Fibroblast of lung (primary cell): ENCODE measurements at regions not wholly inside any gene's neighbourhood (a gene's known extent, or its start where the extent isn't known, plus 50 kb on each side); places are given as distances from the start of the nearest gene placed in this dataset.
A peak's percentile ranks its signal among the peaks of the same experiment; 100 is the strongest.

Experiments used
- DNase-seq, 2 donors: peaks; one replicate each; pipeline versions ENCODE4 v3.0.0 to v3.0.0-alpha.2; 2010; ENCODE audit warnings: low read depth in 2 of 2
- H2AFZ ChIP-seq: 2 replicates; pipeline ENCODE4 v1.5.1; 2012; ENCODE audit warnings: low read length, control low read depth, inconsistent platforms
- H3K27ac ChIP-seq: 2 replicates; pipeline ENCODE4 v1.5.1; 2011; ENCODE audit warnings: low read length, control low read depth; ENCODE audit not compliant: insufficient read depth
- H3K27me3 ChIP-seq: 2 replicates; pipeline ENCODE4 v1.5.1; 2011; ENCODE audit warnings: mild to moderate bottlenecking, low read length; ENCODE audit not compliant: control insufficient read depth, insufficient read depth
- H3K36me3 ChIP-seq: 2 replicates; pipeline ENCODE4 v1.5.1; 2011; ENCODE audit warnings: low read length; ENCODE audit not compliant: control insufficient read depth, insufficient read depth
- H3K4me1 ChIP-seq: 2 replicates; pipeline ENCODE4 v1.5.1; 2011; ENCODE audit warnings: low read length; ENCODE audit not compliant: control insufficient read depth, insufficient read depth; ENCODE audit errors: extremely low read depth
- H3K4me2 ChIP-seq: 2 replicates; pipeline ENCODE4 v1.5.1; 2011; ENCODE audit warnings: low read length, control low read depth; ENCODE audit not compliant: insufficient read depth; ENCODE audit errors: extremely low read depth
- H3K4me3 ChIP-seq, 4 experiments: fragments of 200-600 bp in 1 of 4; sonication (generic) in 1 of 4; replicated peaks in 1 of 4; 2 replicates each; pipeline ENCODE4 v1.5.1; 2011 to 2016; ENCODE audit warnings: low read length in 4 of 4, low read depth in 3 of 4, mild to moderate bottlenecking in 3 of 4, control low read depth in 2 of 4, inconsistent platforms in 1 of 4, mixed read lengths in 1 of 4; ENCODE audit not compliant: insufficient read depth in 1 of 4; ENCODE audit errors: control extremely low read depth in 1 of 4
- H3K79me2 ChIP-seq: 2 replicates; pipeline ENCODE4 v1.5.1; 2012; ENCODE audit warnings: mild to moderate bottlenecking, low read length, inconsistent platforms; ENCODE audit not compliant: control insufficient read depth, insufficient read depth
- H3K9ac ChIP-seq: 2 replicates; pipeline ENCODE4 v1.5.1; 2011; ENCODE audit warnings: mild to moderate bottlenecking, low read length, control low read depth; ENCODE audit not compliant: insufficient read depth
- H3K9me3 ChIP-seq: 2 replicates; pipeline ENCODE4 v1.5.1; 2012; ENCODE audit warnings: low read depth, low read length; ENCODE audit not compliant: control insufficient read depth, insufficient read depth
- H4K20me1 ChIP-seq: 2 replicates; pipeline ENCODE4 v1.5.1; 2011; ENCODE audit warnings: low read length; ENCODE audit not compliant: control insufficient read depth, insufficient read depth; ENCODE audit errors: extremely low read depth
- CTCF ChIP-seq, 2 donors: IDR thresholded peaks in 1 of 2; conservative IDR thresholded peaks in 1 of 2; 1 replicate in 1 of 2; 2 replicates in 1 of 2; pipeline ENCODE4 v1.5.1; 2011 to 2012; ENCODE audit warnings: low read length in 2 of 2, control low read depth in 1 of 2, inconsistent platforms in 1 of 2, low read depth in 1 of 2, mild to moderate bottlenecking in 1 of 2
- EZH2 ChIP-seq: IDR thresholded peaks from 2 replicates; pipeline ENCODE4 v1.5.1; 2012; ENCODE audit warnings: low read length, control low read depth, mild to moderate bottlenecking; ENCODE audit errors: missing control alignments

- peaks cover 4% of the 10 kb centered on the region for H3K4me1 ChIP-seq
Measured at GRCh38 chr5:118553662-118554061, 434.7 kb downstream of the DTWD2 start.

GRCh38 chr5:118552731-118553360 lies 435.5 kb downstream of the DTWD2 start:
- H3K4me3 ChIP-seq = no peak overlapping the region
- no peaks in the 10 kb centered on the region for H3K36me3 ChIP-seq
- no peak overlapping the region for H3K9ac ChIP-seq
- no peak overlapping the region for H2AFZ ChIP-seq
- H3K27ac ChIP-seq = no peak overlapping the region
- no peaks in the 10 kb centered on the region for H3K9me3 ChIP-seq
- H3K4me1 ChIP-seq = peaks cover 4% of the 10 kb centered on the region
- H3K79me2 ChIP-seq = no peaks in the 10 kb centered on the region
- no peak for DNase-seq
- no peaks in the 10 kb centered on the region for H3K27me3 ChIP-seq
- no peak for TF ChIP-seq EZH2
- TF ChIP-seq CTCF (conservative IDR thresholded peaks at IDR 0.05 in 1 of 2, IDR thresholded peaks at IDR 0.05 in 1 of 2; ENCODE audit: low read depth in 1 of 2, low read length in 2 of 2) = no peak
- H3K4me2 ChIP-seq = no peak overlapping the region
- H4K20me1 ChIP-seq = no peaks in the 10 kb centered on the region

More at GRCh38 chr5:118553662-118554061, 434.7 kb downstream of the DTWD2 start:
- Histone ChIP-seq H2AFZ (no peak overlapping the region), H3K4me3 (no peak overlapping the region), H3K36me3 (no peaks in the 10 kb centered on the region), H4K20me1 (no peaks in the 10 kb centered on the region), H3K9ac (no peak overlapping the region), H3K9me3 (no peaks in the 10 kb centered on the region), H3K27ac (no peak overlapping the region), H3K79me2 (no peaks in the 10 kb centered on the region), H3K4me2 (no peak overlapping the region), H3K27me3 (no peaks in the 10 kb centered on the region)
- peak; percentile 84 to 90 for DNase-seq
- TF ChIP-seq EZH2 (no peak), CTCF (conservative IDR thresholded peaks at IDR 0.05 in 1 of 2, IDR thresholded peaks at IDR 0.05 in 1 of 2; ENCODE audit: low read depth in 1 of 2, low read length in 2 of 2) (no peak)

GRCh38 chr5:118552146-118552545 lies 436.2 kb downstream of the DTWD2 start:
- Histone ChIP-seq H3K36me3 (no peaks in the 10 kb centered on the region), H3K9me3 (no peaks in the 10 kb centered on the region), H3K27ac (no peak overlapping the region), H3K4me2 (no peak overlapping the region), H3K9ac (no peak overlapping the region), H4K20me1 (no peaks in the 10 kb centered on the region), H2AFZ (no peak overlapping the region), H3K79me2 (no peaks in the 10 kb centered on the region), H3K4me1 (peaks cover 4% of the 10 kb centered on the region), H3K4me3 (no peak overlapping the region), H3K27me3 (no peaks in the 10 kb centered on the region)
- DNase-seq = no peak
- TF ChIP-seq CTCF (conservative IDR thresholded peaks at IDR 0.05 in 1 of 2, IDR thresholded peaks at IDR 0.05 in 1 of 2; ENCODE audit: low read depth in 1 of 2, low read length in 2 of 2) = no peak
- no peak for TF ChIP-seq EZH2
